Lung (tissue), 11 donors: ENCODE measurements at regions not wholly inside any gene's neighbourhood (a gene's known extent, or its start where the extent isn't known, plus 50 kb on each side); places are given as distances from the start of the nearest gene placed in this dataset.
"Not testable (repeated sequence)": the region's sequence is repeated elsewhere in the genome, so short reads cannot be mapped to it uniquely, and the experiment has no call there.

Source experiments
- ATAC-seq: fragments of 200-7000 bp; cut with Tn5 transposase; one replicate; pipeline ENCODE4 v1.9.1; 2020; ENCODE audit warnings: moderate number of reproducible peaks; ENCODE audit not compliant: insufficient read depth, low FRiP score
- DNase-seq, 3 donors: peaks; one replicate each; pipeline ENCODE4 v3.0.0-alpha.2; 2013 to 2017
- H3K27ac ChIP-seq, 2 donors: one replicate each; pipeline ENCODE4 v1.5.1; 2013; ENCODE audit warnings: mild to moderate bottlenecking in 2 of 2, moderate library complexity in 2 of 2, control low read depth in 1 of 2, inconsistent platforms in 1 of 2, low read depth in 1 of 2, low read length in 1 of 2
- H3K27me3 ChIP-seq, 3 donors: one replicate each; pipeline ENCODE4 v1.5.1; 2013; ENCODE audit warnings: low read length in 2 of 3; ENCODE audit not compliant: control insufficient read depth in 3 of 3, insufficient read depth in 3 of 3
- H3K36me3 ChIP-seq, 4 donors: one replicate each; pipeline ENCODE4 v1.5.1; 2013; ENCODE audit warnings: low read length in 4 of 4, mild to moderate bottlenecking in 1 of 4, moderate library complexity in 1 of 4; ENCODE audit not compliant: control insufficient read depth in 4 of 4, insufficient read depth in 4 of 4
- H3K4me1 ChIP-seq, 5 donors: one replicate each; pipeline ENCODE4 v1.5.1; 2013; ENCODE audit warnings: low read length in 5 of 5, mild to moderate bottlenecking in 2 of 5, moderate library complexity in 1 of 5; ENCODE audit not compliant: control insufficient read depth in 5 of 5, insufficient read depth in 5 of 5
- H3K4me3 ChIP-seq: one replicate; pipeline ENCODE4 v1.5.1; 2013; ENCODE audit warnings: mild to moderate bottlenecking, control low read depth, moderate library complexity
- H3K9ac ChIP-seq, 2 donors: one replicate each; pipeline ENCODE4 v1.5.1; 2013; ENCODE audit warnings: low read length in 2 of 2, control low read depth in 1 of 2; ENCODE audit not compliant: insufficient read depth in 1 of 2
- H3K9me3 ChIP-seq, 4 donors: one replicate each; pipeline ENCODE4 v1.5.1; 2013; ENCODE audit warnings: low read length in 3 of 4, mild to moderate bottlenecking in 1 of 4, moderate library complexity in 1 of 4; ENCODE audit not compliant: control insufficient read depth in 4 of 4, insufficient read depth in 3 of 4
- WGBS, 2 donors: extraction: QIAGEN DNeasy Blood & Tissue Kit; methylation state at CpG; one replicate each; pipeline ENCODE4 v1.1.7; 2013; 5-methylcytosine and 5-hydroxymethylcytosine counted together
- TF ChIP-seq, protein P1 (sequence below): IDR thresholded peaks from 2 replicates; pipeline ENCODE4 v1.5.1; 2012; ENCODE audit warnings: mild to moderate bottlenecking; ENCODE audit errors: control extremely low read depth, extremely low read depth
- donor health status: control.
- donor health status: control.
- donor health status: Bipolar disorder and iron deficiency.
- donor health status: healthy.
- donor health status: DM: yes; HTN: yes; CAD: no.

DNA sequence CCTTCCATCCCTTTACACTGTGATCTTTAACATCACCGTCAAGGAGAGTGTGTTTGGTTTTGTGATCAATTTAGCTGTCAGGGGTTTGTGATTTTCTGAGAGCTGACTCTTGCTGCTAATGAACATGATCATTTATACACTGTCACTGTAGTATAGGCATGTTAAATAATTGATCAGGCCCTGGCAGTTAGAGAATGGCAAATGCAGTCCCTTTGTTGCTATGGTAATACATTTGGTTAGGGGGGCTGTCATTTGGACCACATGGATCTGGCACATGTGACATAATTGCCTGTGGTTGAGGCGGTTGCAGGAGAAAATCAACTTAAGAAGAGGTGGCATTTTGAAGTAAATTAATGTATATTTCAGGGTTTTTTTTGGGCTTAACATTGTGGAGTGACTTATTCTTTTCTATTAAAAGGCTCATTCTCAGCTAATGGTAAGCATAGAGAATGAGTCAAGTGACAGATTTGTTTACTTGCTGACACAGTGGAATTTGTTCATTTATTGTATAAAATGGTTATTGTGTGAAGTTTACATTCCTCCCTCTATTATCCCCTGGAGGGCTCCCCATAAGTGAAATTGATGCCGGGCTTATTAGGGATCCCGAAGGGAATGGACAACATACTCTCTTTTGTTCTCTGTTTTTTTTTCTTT, 114.0 kb downstream of the FHIP1A start:
- Histone ChIP-seq H3K36me3 (peaks cover 0 to 1% (median 0%) of the 10 kb centered on the region in 4 donors), H3K27ac (no peak overlapping the region), H3K4me1 (peaks cover 0 to 5% (median 0%) of the 10 kb centered on the region in 5 donors), H3K9me3 (no peaks in the 10 kb centered on the region), H3K27me3 (no peaks in the 10 kb centered on the region), H3K4me3 (no peak overlapping the region), H3K9ac (no peak overlapping the region)
- TF ChIP-seq, protein P1, sequence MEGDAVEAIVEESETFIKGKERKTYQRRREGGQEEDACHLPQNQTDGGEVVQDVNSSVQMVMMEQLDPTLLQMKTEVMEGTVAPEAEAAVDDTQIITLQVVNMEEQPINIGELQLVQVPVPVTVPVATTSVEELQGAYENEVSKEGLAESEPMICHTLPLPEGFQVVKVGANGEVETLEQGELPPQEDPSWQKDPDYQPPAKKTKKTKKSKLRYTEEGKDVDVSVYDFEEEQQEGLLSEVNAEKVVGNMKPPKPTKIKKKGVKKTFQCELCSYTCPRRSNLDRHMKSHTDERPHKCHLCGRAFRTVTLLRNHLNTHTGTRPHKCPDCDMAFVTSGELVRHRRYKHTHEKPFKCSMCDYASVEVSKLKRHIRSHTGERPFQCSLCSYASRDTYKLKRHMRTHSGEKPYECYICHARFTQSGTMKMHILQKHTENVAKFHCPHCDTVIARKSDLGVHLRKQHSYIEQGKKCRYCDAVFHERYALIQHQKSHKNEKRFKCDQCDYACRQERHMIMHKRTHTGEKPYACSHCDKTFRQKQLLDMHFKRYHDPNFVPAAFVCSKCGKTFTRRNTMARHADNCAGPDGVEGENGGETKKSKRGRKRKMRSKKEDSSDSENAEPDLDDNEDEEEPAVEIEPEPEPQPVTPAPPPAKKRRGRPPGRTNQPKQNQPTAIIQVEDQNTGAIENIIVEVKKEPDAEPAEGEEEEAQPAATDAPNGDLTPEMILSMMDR = no peak
- 76 to 86% methylated on average over 4 of the region's 4 CpGs for WGBS, 2 donors
- DNase-seq (no peak), ATAC-seq (no peak)

DNA sequence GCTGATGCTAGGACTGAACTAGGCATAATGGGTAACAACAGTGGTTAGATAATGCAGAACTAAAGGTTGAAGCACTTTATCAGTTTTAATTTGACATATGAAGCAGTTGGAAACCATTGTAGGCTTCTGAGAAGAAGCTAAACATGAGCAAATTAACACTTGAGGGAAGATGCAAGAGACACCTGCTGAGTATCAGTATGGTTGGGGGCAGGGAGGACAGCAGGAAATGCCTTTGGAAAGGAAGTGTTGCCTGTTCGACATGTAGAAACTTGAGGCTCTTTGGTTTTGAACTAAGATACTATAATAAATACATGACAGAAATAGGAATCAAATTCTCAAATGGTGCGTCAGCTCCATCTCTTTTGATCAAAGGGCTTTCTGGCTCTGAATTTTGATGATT, 115.6 kb downstream of the FHIP1A start:
- Histone ChIP-seq H3K4me3 (no peak overlapping the region), H3K4me1 (peaks cover 0 to 7% (median 0%) of the 10 kb centered on the region in 5 donors), H3K9ac (no peak overlapping the region), H3K36me3 (peaks cover 0 to 1% (median 0%) of the 10 kb centered on the region in 4 donors), H3K9me3 (no peaks in the 10 kb centered on the region), H3K27me3 (no peaks in the 10 kb centered on the region), H3K27ac (no peak overlapping the region)
- 64 to 66% methylated on average over 2 of the region's 2 CpGs for WGBS, 2 donors
- ATAC-seq = no peak
- TF ChIP-seq, protein P1 = no peak
- no peak for DNase-seq

GRCh38 chr4:151526489-151526888, 117.5 kb downstream of the FHIP1A start:
- ATAC-seq, H3K27me3 ChIP-seq, H3K27ac ChIP-seq, H3K36me3 ChIP-seq, H3K9ac ChIP-seq, H3K4me3 ChIP-seq, DNase-seq, H3K4me1 ChIP-seq, H3K9me3 ChIP-seq: not testable (repeated sequence)
- 76 to 91% methylated on average over 9 to 36 of the region's 36 CpGs for WGBS, 2 donors

GRCh38 chr4:151527699-151528098, 118.7 kb downstream of the FHIP1A start:
- H3K27me3 ChIP-seq = no peaks in the 10 kb centered on the region
- ATAC-seq (no peak), DNase-seq (no peak)
- TF ChIP-seq, protein P1 = no peak
- H3K4me3 ChIP-seq = no peak overlapping the region
- H3K4me1 ChIP-seq = peaks cover 0 to 7% (median 0%) of the 10 kb centered on the region in 5 donors
- H3K9me3 ChIP-seq = no peaks in the 10 kb centered on the region
- no peak overlapping the region for H3K27ac ChIP-seq
- 88% methylated on average over 2 of the region's 2 CpGs for WGBS, 2 donors
- H3K36me3 ChIP-seq = peaks cover 0 to 1% (median 0%) of the 10 kb centered on the region in 4 donors
- no peak overlapping the region for H3K9ac ChIP-seq
